ENCODE measurements at regions not wholly inside any gene's neighbourhood (a gene's known extent, or its start where the extent isn't known, plus 50 kb on each side); places are given as distances from the start of the nearest gene placed in this dataset.

DNA sequence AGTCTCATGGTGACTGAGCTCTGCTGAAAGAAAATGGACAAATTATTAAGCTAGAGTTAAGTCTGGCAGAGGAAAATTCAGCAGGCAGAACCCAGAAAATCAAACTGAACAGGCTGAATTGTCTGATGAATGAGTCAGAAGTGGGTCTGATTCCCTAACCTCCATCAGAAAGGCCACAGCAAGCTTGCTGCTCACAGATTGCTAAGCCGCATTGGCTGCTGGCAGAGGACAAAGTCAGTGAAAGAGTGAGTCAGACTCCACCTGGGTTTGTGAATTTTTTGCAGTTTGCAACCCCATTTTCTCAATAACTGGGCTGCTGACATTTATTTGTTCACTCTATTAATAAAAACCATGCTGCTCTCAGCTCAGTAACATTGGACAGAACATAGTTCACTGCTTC lies 191.3 kb downstream of the EPM2A start:
- TF ChIP-seq, protein P1, sequence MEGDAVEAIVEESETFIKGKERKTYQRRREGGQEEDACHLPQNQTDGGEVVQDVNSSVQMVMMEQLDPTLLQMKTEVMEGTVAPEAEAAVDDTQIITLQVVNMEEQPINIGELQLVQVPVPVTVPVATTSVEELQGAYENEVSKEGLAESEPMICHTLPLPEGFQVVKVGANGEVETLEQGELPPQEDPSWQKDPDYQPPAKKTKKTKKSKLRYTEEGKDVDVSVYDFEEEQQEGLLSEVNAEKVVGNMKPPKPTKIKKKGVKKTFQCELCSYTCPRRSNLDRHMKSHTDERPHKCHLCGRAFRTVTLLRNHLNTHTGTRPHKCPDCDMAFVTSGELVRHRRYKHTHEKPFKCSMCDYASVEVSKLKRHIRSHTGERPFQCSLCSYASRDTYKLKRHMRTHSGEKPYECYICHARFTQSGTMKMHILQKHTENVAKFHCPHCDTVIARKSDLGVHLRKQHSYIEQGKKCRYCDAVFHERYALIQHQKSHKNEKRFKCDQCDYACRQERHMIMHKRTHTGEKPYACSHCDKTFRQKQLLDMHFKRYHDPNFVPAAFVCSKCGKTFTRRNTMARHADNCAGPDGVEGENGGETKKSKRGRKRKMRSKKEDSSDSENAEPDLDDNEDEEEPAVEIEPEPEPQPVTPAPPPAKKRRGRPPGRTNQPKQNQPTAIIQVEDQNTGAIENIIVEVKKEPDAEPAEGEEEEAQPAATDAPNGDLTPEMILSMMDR (IDR thresholded peaks at IDR 0.05; ENCODE audit: low read length), result no peak
- no peak for TF ChIP-seq EZH2 (optimal IDR thresholded peaks at IDR 0.05; ENCODE audit: low read depth, low read length)
- TF ChIP-seq EZH2phosphoT487 (IDR thresholded peaks at IDR 0.05; ENCODE audit: low read length), result no peak
- no peak overlapping the region for H2AFZ ChIP-seq (ENCODE audit: low read length)
- no peak overlapping the region for H3K27ac ChIP-seq (ENCODE audit: low read length)
- no peaks in the 10 kb centered on the region for H3K79me2 ChIP-seq (ENCODE audit: low read length)
- no peaks in the 10 kb centered on the region for H3K27me3 ChIP-seq (replicated peaks; ENCODE audit: insufficient read depth, low read length)
- no peaks in the 10 kb centered on the region for H4K20me1 ChIP-seq (ENCODE audit: insufficient read depth, low read length)
- no peak overlapping the region for H3K4me2 ChIP-seq (ENCODE audit: low read depth, low read length)
- H3F3A ChIP-seq (ENCODE audit: insufficient read depth, low read length), result no peaks in the 10 kb centered on the region
- no peak overlapping the region for H3K4me3 ChIP-seq (ENCODE audit: low read length)
- H3K9me3 ChIP-seq (replicated peaks; ENCODE audit: insufficient read depth, low read length), result no peaks in the 10 kb centered on the region
- DNase-seq, result no peak
- no peaks in the 10 kb centered on the region for H3K4me1 ChIP-seq (ENCODE audit: low read length)
- H3K36me3 ChIP-seq (replicated peaks; ENCODE audit: insufficient read depth, low read length), result no peaks in the 10 kb centered on the region
- H3K9ac ChIP-seq (ENCODE audit: low read length), result no peak overlapping the region
- H3K9me2 ChIP-seq (replicated peaks; ENCODE audit: insufficient read depth, low read length), result no peaks in the 10 kb centered on the region

GRCh38 chr6:145544514-145544913 lies 190.8 kb downstream of the EPM2A start:
- H3K36me3 ChIP-seq (replicated peaks; ENCODE audit: insufficient read depth, low read length), result no peaks in the 10 kb centered on the region
- no peaks in the 10 kb centered on the region for H3K9me3 ChIP-seq (replicated peaks; ENCODE audit: insufficient read depth, low read length)
- no peaks in the 10 kb centered on the region for H3F3A ChIP-seq (ENCODE audit: insufficient read depth, low read length)
- H3K9ac ChIP-seq (ENCODE audit: low read length), result no peak overlapping the region
- H3K9me2 ChIP-seq (replicated peaks; ENCODE audit: insufficient read depth, low read length), result no peaks in the 10 kb centered on the region
- TF ChIP-seq EZH2 (optimal IDR thresholded peaks at IDR 0.05; ENCODE audit: low read depth, low read length), result no peak
- TF ChIP-seq EZH2phosphoT487 (IDR thresholded peaks at IDR 0.05; ENCODE audit: low read length), result no peak
- TF ChIP-seq, protein P1 (IDR thresholded peaks at IDR 0.05; ENCODE audit: low read length), result no peak
- H3K27me3 ChIP-seq (replicated peaks; ENCODE audit: insufficient read depth, low read length), result no peaks in the 10 kb centered on the region
- no peak overlapping the region for H2AFZ ChIP-seq (ENCODE audit: low read length)
- H3K4me1 ChIP-seq (ENCODE audit: low read length), result no peaks in the 10 kb centered on the region
- no peak overlapping the region for H3K4me3 ChIP-seq (ENCODE audit: low read length)
- no peak overlapping the region for H3K4me2 ChIP-seq (ENCODE audit: low read depth, low read length)
- no peak for DNase-seq
- H4K20me1 ChIP-seq (ENCODE audit: insufficient read depth, low read length), result no peaks in the 10 kb centered on the region
- H3K27ac ChIP-seq (ENCODE audit: low read length), result no peak overlapping the region
- H3K79me2 ChIP-seq (ENCODE audit: low read length), result no peaks in the 10 kb centered on the region

GRCh38 chr6:145546265-145546664 lies 189.1 kb downstream of the EPM2A start:
- TF ChIP-seq EZH2phosphoT487 (IDR thresholded peaks at IDR 0.05; ENCODE audit: low read length), result no peak
- TF ChIP-seq, protein P1 (IDR thresholded peaks at IDR 0.05; ENCODE audit: low read length), result no peak
- TF ChIP-seq EZH2 (optimal IDR thresholded peaks at IDR 0.05; ENCODE audit: low read depth, low read length), result no peak
- Histone ChIP-seq H3K79me2 (ENCODE audit: low read length) (no peaks in the 10 kb centered on the region), H3K9me2 (replicated peaks; ENCODE audit: insufficient read depth, low read length) (no peaks in the 10 kb centered on the region), H3K9ac (ENCODE audit: low read length) (no peak overlapping the region), H3K4me3 (ENCODE audit: low read length) (no peak overlapping the region), H2AFZ (ENCODE audit: low read length) (no peak overlapping the region), H3K36me3 (replicated peaks; ENCODE audit: insufficient read depth, low read length) (no peaks in the 10 kb centered on the region), H3K4me1 (ENCODE audit: low read length) (no peaks in the 10 kb centered on the region), H3K27ac (ENCODE audit: low read length) (no peak overlapping the region), H3K9me3 (replicated peaks; ENCODE audit: insufficient read depth, low read length) (no peaks in the 10 kb centered on the region), H3K4me2 (ENCODE audit: low read depth, low read length) (no peak overlapping the region), H3F3A (ENCODE audit: insufficient read depth, low read length) (no peaks in the 10 kb centered on the region), H4K20me1 (ENCODE audit: insufficient read depth, low read length) (no peaks in the 10 kb centered on the region), H3K27me3 (replicated peaks; ENCODE audit: insufficient read depth, low read length) (no peaks in the 10 kb centered on the region)
- DNase-seq, result no peak
